ENCODE measurements at regions not wholly inside any gene's neighbourhood (a gene's known extent, or its start where the extent isn't known, plus 50 kb on each side); places are given as distances from the start of the nearest gene placed in this dataset.
"Not testable (repeated sequence)": the region's sequence is repeated elsewhere in the genome, so short reads cannot be mapped to it uniquely, and the experiment has no call there.

DNA sequence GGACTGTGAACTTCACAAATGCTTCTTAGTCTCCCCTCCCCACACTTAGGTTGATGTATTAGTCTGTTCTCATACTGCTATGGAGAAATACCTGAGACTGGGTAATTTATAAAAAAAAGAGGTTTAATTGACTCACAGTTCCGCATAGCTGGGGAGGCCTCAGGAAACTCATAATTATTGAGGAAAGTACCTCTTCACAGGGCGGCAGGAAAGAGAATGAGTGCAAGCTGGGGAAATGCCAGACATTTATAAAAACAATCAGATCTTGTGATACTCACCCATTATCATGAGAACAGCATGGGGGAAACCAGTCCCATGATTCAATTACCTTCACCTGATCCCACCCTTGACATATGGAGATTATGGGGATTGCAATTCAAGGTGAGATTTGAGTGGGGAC lies 178.8 kb downstream of the SLC38A4 start:
- DNase-seq (ENCODE audit: low spot score): no peak
- Mint-ChIP-seq H3K27ac (no peak overlapping the region), H3K4me1 (ENCODE audit: low read depth) (no peaks in the 10 kb centered on the region), H3K9me3 (peaks cover 35% of the 10 kb centered on the region), H3K36me3 (ENCODE audit: low read depth) (peaks cover 15% of the 10 kb centered on the region), H3K4me3 (ENCODE audit: low read depth) (no peak overlapping the region), H3K27me3 (ENCODE audit: low read depth) (no peaks in the 10 kb centered on the region)
- intact Hi-C loops (cut with micrococcal nuclease): no loop called here

DNA sequence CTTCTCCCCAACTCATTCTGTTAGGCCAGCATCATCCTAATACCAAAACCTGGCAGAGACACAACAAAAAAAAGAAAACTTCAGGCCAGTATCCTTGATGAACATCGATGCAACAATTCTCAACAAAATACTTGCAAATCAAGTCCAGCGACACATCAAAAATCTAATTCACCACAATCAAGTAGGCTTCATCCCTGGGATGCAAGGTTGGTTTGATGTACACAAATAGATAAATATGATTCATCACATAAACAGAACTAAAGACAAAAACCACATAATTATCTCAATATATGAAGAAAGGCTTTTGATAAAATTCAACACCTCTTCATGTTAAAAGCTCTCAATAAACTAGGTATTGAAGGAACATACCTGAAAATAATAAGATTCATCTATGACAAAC lies 184.1 kb downstream of the SLC38A4 start:
- H3K27me3 Mint-ChIP-seq (ENCODE audit: low read depth); H3K4me1 Mint-ChIP-seq (ENCODE audit: low read depth); H3K4me3 Mint-ChIP-seq (ENCODE audit: low read depth); intact Hi-C loops (cut with micrococcal nuclease); DNase-seq (ENCODE audit: low spot score); H3K27ac Mint-ChIP-seq: not testable (repeated sequence)
- Mint-ChIP-seq H3K9me3 (peaks cover 59% of the 10 kb centered on the region), H3K36me3 (ENCODE audit: low read depth) (peaks cover 45% of the 10 kb centered on the region)

DNA sequence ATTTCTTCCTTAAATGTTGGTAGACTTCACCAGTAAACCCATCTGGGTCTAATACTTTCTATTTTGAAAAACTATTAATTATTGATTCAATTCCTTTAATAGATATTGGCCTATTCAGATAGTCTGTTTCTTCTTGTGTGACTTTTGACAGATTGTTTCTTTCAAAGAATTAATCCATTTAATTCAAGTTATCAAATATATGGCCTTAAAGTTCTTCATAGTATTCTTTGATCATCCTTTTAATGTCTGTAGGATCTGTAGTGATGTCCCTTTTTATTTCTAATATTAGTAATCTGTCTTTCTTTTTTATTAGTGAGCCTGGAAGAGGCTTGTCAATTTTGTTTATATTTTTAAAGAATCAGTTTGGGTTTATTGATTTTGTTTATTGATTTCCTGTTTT lies 190.0 kb downstream of the SLC38A4 start:
- Mint-ChIP-seq H3K27ac (no peak overlapping the region), H3K27me3 (ENCODE audit: low read depth) (no peaks in the 10 kb centered on the region), H3K9me3 (peaks cover 57% of the 10 kb centered on the region), H3K36me3 (ENCODE audit: low read depth) (peaks cover 68% of the 10 kb centered on the region), H3K4me1 (ENCODE audit: low read depth) (peaks cover 3% of the 10 kb centered on the region), H3K4me3 (ENCODE audit: low read depth) (no peak overlapping the region)
- DNase-seq (ENCODE audit: low spot score): no peak
- intact Hi-C loops (cut with micrococcal nuclease): no loop called here

DNA sequence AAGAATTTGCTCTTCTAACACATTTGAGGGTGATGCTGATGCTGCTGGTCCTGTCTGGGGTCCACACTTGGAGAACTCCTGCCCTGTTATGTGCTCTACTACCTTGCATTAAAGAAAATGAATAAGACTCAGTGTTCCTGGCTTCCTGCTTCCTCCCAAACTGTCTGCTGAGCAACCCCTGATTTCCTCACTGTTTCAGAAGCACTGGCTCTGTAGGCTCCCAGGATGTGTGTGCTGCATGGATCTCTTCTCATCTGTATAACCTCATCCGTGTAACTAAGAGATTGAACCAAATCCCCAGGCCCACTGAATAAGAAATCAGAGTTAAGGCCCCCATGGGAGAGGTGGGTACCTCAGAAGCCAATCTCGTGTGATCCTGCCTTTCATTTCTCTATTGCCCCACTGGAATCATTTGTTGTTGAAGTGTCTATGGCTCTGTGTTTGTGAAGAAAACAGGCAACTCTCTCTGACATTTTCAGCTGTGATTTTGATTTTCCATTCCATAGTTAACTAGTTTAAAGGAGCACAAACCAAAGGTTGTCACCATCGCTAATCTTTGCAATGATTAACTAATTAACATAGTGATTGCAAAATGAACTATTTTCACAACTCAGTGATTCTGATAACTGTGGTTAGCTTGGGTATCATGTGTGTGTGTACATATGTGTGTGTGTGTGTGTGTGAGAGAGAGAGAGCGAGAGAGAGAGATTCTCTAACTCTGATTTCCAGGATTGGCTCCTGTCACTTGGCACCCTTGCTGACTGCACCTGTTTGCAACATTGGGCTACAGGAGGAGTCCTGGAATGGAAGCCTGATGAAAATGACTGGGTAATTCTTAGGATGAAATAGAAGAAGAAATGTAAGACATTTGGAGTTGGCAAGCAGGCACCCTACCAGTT lies 196.2 kb downstream of the SLC38A4 start:
- H3K4me3 Mint-ChIP-seq (ENCODE audit: low read depth): no peak overlapping the region
- intact Hi-C loops (cut with micrococcal nuclease): no loop called here
- H3K36me3 Mint-ChIP-seq (ENCODE audit: low read depth): peaks cover 24% of the 10 kb centered on the region
- no peaks in the 10 kb centered on the region for H3K27me3 Mint-ChIP-seq (ENCODE audit: low read depth)
- DNase-seq (ENCODE audit: low spot score): no peak
- H3K4me1 Mint-ChIP-seq (ENCODE audit: low read depth): peaks cover 6% of the 10 kb centered on the region
- H3K27ac Mint-ChIP-seq: no peak overlapping the region
- H3K9me3 Mint-ChIP-seq: peaks cover 15% of the 10 kb centered on the region

DNA sequence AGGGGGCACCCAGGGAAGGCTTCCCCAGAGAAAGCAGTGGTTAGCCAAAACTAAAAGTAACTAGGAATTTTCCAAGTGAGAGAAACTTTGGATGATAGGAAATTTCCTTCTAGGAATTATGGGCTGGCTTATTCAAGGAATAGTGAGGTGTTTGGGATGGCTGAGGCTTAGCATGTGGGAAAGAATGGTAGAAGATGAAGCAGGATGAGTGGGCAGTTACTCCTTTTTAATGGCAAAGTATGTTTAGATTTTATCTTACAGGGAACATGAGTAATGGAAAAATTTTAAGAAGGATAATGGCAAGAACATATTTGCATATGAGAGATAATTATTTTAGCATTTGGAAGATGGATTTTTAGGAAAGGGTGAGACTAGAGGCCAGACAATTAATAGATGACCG lies 197.6 kb downstream of the SLC38A4 start:
- H3K4me1 Mint-ChIP-seq (ENCODE audit: low read depth): peaks cover 6% of the 10 kb centered on the region
- no peak overlapping the region for H3K27ac Mint-ChIP-seq
- no peak for DNase-seq (ENCODE audit: low spot score)
- H3K27me3 Mint-ChIP-seq (ENCODE audit: low read depth): no peaks in the 10 kb centered on the region
- H3K9me3 Mint-ChIP-seq: peaks cover 8% of the 10 kb centered on the region
- peaks cover 18% of the 10 kb centered on the region for H3K36me3 Mint-ChIP-seq (ENCODE audit: low read depth)
- intact Hi-C loops (cut with micrococcal nuclease): no loop called here
- H3K4me3 Mint-ChIP-seq (ENCODE audit: low read depth): no peak overlapping the region

DNA sequence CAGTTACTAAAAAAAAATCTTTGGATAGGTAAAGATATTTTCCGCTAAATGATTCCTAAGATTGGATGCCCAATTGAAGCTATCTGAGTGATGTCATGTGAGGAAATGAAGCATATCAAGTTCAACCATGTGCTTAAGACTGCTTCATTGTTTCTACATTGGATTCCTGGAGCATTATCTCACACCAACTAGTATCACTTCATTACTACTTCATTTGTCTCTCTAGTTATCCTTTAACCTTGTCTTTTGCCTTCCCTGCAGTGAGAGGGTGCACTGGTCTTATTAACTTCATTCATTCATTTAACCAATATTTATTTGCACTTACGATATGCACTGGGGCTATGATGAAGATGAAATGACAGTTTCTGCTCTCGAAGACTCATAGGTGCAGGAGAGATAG lies 198.1 kb downstream of the SLC38A4 start:
- no peak for DNase-seq (ENCODE audit: low spot score)
- Mint-ChIP-seq H3K27me3 (ENCODE audit: low read depth) (no peaks in the 10 kb centered on the region), H3K4me3 (ENCODE audit: low read depth) (no peak overlapping the region), H3K9me3 (peaks cover 4% of the 10 kb centered on the region), H3K4me1 (ENCODE audit: low read depth) (peaks cover 6% of the 10 kb centered on the region), H3K36me3 (ENCODE audit: low read depth) (peaks cover 18% of the 10 kb centered on the region), H3K27ac (no peak overlapping the region)
- intact Hi-C loops (cut with micrococcal nuclease): no loop called here

DNA sequence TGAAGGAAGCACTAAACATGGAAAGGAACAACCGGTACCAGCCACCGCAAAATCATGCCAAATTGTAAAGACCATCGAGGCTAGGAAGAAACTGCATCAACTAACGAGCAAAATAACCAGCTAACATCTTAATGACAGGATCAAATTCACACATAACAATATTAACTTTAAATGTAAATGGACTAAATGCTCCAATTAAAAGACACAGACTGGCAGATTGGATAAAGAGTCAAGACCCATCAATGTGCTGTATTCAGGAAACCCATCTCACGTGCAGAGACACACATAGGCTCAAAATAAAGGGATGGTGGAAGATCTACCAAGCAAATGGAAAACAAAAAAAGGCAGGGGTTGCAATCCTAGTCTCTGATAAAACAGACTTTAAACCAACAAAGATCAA lies 206.3 kb downstream of the SLC38A4 start:
- H3K27me3 Mint-ChIP-seq (ENCODE audit: low read depth); H3K4me3 Mint-ChIP-seq (ENCODE audit: low read depth); H3K27ac Mint-ChIP-seq; H3K4me1 Mint-ChIP-seq (ENCODE audit: low read depth); intact Hi-C loops (cut with micrococcal nuclease); DNase-seq (ENCODE audit: low spot score): not testable (repeated sequence)
- H3K36me3 Mint-ChIP-seq (ENCODE audit: low read depth): peaks cover 39% of the 10 kb centered on the region
- H3K9me3 Mint-ChIP-seq: peaks cover 50% of the 10 kb centered on the region

DNA sequence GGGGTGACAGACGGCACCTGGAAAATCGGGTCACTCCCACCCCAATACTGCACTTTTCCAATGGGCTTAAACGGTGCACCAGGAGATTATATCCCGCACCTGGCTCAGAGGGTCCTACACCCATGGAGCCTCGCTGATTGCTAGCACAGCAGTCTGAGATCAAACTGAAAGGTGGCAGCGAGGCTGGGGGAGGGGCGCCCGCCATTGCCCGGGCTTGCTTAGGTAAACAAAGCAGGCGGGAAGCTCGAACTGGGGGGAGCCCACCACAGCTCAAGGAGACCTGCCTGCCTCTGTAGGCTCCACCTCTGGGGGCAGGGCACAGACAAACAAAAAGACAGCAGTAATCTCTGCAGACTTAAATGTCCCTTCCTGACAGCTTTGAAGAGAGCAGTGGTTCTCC lies 208.1 kb downstream of the SLC38A4 start:
- DNase-seq (ENCODE audit: low spot score); H3K4me3 Mint-ChIP-seq (ENCODE audit: low read depth); H3K27ac Mint-ChIP-seq; H3K4me1 Mint-ChIP-seq (ENCODE audit: low read depth); intact Hi-C loops (cut with micrococcal nuclease); H3K27me3 Mint-ChIP-seq (ENCODE audit: low read depth): not testable (repeated sequence)
- peaks cover 51% of the 10 kb centered on the region for H3K36me3 Mint-ChIP-seq (ENCODE audit: low read depth)
- peaks cover 62% of the 10 kb centered on the region for H3K9me3 Mint-ChIP-seq

DNA sequence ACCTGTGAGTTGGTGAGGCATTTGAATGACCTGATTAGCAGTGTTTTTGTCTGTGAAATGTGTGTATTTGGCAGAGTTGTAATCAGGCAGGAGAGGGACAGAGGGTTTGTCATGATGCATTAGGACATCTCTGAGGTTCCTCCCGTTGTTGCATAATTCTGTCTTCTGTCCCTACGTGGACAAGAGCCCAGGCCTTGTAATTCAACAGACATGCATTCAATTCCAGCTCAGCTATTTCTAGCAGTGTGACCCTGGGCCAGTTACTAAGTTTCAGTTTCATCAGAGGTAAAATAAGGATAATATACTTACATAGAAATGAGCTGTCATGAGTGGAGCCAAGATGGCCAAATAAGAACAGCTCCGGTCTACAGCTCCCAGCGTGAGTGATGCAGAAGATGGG lies 208.6 kb downstream of the SLC38A4 start:
- Mint-ChIP-seq H3K27ac (no peak overlapping the region), H3K4me3 (ENCODE audit: low read depth) (no peak overlapping the region), H3K27me3 (ENCODE audit: low read depth) (no peaks in the 10 kb centered on the region), H3K36me3 (ENCODE audit: low read depth) (peaks cover 54% of the 10 kb centered on the region), H3K4me1 (ENCODE audit: low read depth) (peaks cover 1% of the 10 kb centered on the region), H3K9me3 (peaks cover 64% of the 10 kb centered on the region)
- no peak for DNase-seq (ENCODE audit: low spot score)
- intact Hi-C loops (cut with micrococcal nuclease): no loop called here

DNA sequence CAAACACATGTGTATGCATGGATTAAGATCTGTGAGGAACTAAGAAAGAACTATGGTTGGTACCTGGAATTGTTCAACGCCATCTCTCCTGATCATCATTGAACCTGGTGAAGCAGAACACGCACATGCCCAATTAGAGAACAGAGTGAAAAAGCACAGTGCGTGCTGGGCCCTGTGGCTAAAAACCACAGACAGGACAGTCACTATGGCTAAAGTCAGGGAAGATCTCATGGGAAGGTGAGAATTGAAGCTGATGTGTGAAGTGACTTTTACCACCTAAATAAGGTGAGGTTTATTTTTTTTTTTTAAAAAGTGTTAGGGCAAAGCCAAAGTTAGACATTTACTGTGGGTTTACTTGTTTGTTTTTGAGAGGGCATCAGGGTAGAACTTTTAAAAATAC lies 215.0 kb downstream of the SLC38A4 start:
- Mint-ChIP-seq H3K9me3 (peaks cover 57% of the 10 kb centered on the region), H3K36me3 (ENCODE audit: low read depth) (peaks cover 56% of the 10 kb centered on the region), H3K27me3 (ENCODE audit: low read depth) (no peaks in the 10 kb centered on the region), H3K4me3 (ENCODE audit: low read depth) (no peak overlapping the region), H3K4me1 (ENCODE audit: low read depth) (peaks cover 34% of the 10 kb centered on the region), H3K27ac (no peak overlapping the region)
- intact Hi-C loops (cut with micrococcal nuclease): no loop called here
- DNase-seq (ENCODE audit: low spot score): no peak

DNA sequence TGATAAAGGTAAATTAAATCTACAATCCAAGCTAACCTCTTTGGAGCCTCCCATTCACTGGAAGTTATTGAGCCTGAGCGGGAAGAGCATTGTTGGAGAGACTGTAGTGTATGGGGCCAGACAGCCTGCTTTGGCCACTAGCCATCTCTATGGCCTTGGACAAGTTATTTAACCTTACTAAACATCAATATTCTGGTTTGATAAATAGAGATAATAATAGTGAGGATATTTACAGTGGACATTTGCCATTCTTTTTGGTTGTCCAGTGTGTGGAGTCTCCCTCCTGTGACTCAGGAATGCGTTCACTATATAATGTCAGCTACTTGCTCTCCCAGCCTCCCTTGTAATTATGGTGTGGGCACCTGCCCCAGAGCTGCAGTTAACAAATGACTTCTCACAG lies 216.1 kb downstream of the SLC38A4 start:
- no peak for DNase-seq (ENCODE audit: low spot score)
- Mint-ChIP-seq H3K9me3 (peaks cover 52% of the 10 kb centered on the region), H3K27me3 (ENCODE audit: low read depth) (no peaks in the 10 kb centered on the region), H3K4me3 (ENCODE audit: low read depth) (peak overlapping the region; percentile 35), H3K4me1 (ENCODE audit: low read depth) (peaks cover 37% of the 10 kb centered on the region), H3K27ac (peak overlapping the region; percentile 65), H3K36me3 (ENCODE audit: low read depth) (peaks cover 59% of the 10 kb centered on the region)
- intact Hi-C loops (cut with micrococcal nuclease): loop anchor here (1.0 to 5.0 kb wide), 7 partner anchors 51 to 748 kb away; partner anchors contain the start of genes SLC38A1 and SLC38A2

DNA sequence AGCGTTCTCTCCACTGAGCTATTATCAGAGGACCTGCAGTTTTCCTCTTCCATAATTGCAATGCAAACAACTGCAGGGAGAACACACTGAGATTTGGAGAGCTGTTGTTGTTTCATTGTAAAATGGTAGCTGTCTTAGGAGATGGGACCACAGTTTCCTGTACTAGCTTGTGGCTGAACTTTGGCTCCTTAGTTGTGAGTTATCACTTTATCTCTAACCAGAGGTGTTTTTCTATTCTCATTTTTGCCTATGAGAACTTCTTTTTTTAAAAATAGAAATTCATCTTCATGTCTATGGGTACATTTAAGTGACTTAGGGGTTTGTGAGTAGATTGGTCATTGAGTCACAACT lies 216.5 kb downstream of the SLC38A4 start:
- intact Hi-C loops (cut with micrococcal nuclease): loop anchor here (1.0 to 5.0 kb wide), 7 partner anchors 52 to 748 kb away; partner anchors contain the start of genes SLC38A1 and SLC38A2
- H3K36me3 Mint-ChIP-seq (ENCODE audit: low read depth): peaks cover 59% of the 10 kb centered on the region
- peak; percentile 17 for DNase-seq (ENCODE audit: low spot score)
- H3K4me1 Mint-ChIP-seq (ENCODE audit: low read depth): peaks cover 37% of the 10 kb centered on the region
- H3K27me3 Mint-ChIP-seq (ENCODE audit: low read depth): no peaks in the 10 kb centered on the region
- H3K27ac Mint-ChIP-seq: peak overlapping the region; percentile 65
- peak overlapping the region; percentile 37 for H3K4me3 Mint-ChIP-seq (ENCODE audit: low read depth)
- peaks cover 52% of the 10 kb centered on the region for H3K9me3 Mint-ChIP-seq

DNA sequence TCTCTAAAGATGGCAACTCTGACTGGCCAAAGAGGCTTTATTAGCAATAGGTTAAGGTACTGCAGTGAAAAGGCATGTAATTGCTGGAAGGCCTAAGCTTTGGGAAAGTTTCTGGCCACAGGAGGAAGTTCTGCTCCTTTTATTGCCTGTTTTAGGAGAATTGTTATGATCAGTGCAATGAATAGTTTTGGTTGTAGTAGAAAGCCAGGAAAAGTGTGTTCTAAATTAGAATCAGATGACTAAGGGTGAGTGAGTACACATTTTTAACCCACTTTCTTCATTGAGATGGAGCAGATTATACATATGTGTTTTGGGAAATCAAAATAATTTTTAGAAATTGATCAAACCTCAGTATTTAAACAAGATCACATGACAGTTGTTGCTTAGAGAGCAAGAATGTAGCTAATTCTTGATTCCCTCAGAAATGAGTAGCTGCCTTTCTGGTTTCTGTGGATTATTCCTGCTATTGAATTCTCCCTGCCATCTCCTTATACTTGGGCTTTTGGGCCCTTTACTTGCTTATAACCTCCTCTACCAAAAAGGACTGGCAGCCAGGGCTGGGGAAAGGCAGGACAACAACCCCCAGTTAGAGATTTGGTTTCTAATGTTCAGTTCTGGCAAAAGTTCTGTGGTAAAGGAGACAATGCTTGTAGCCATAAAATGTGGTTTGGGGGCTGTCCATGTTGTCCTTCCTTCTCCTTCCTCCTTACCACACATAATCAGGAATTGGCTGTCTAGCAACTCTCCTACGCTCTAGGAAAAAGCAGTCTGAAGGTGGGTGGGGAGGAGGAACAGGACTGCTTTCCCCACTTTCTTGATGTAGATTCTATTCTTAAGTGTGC lies 217.1 kb downstream of the SLC38A4 start:
- DNase-seq (ENCODE audit: low spot score): no peak
- peak overlapping the region; percentile 65 for H3K27ac Mint-ChIP-seq
- peaks cover 50% of the 10 kb centered on the region for H3K9me3 Mint-ChIP-seq
- H3K27me3 Mint-ChIP-seq (ENCODE audit: low read depth): no peaks in the 10 kb centered on the region
- H3K36me3 Mint-ChIP-seq (ENCODE audit: low read depth): peaks cover 61% of the 10 kb centered on the region
- peak overlapping the region; percentile 37 for H3K4me3 Mint-ChIP-seq (ENCODE audit: low read depth)
- intact Hi-C loops (cut with micrococcal nuclease): loop anchor here (1.0 to 5.0 kb wide), 7 partner anchors 52 to 749 kb away; partner anchors contain the start of genes SLC38A1 and SLC38A2
- H3K4me1 Mint-ChIP-seq (ENCODE audit: low read depth): peaks cover 37% of the 10 kb centered on the region

Data from activated T-helper 2 cell treated with anti-CD3 and anti-CD28 coated beads, Interferon-gamma antibody, Interleukin-2, Interleukin-4, amounts not matched to agents 10 μg/mL and 5 μg/mL and 100 μg/mL, durations not matched to agents 14 hours and 24 hours and 36 hours (primary cell).